HepG2 (cell line): ENCODE measurements at regions not wholly inside any gene's neighbourhood (a gene's known extent, or its start where the extent isn't known, plus 50 kb on each side); places are given as distances from the start of the nearest gene placed in this dataset.
A peak's percentile ranks its signal among the peaks of the same experiment; 100 is the strongest.

ENCODE experiments used
- ATAC-seq: fragments of 200-7000 bp; cut with Tn5 transposase; 3 replicates; pipeline ENCODE4 v1.9.1; 2020; ENCODE audit warnings: mild to moderate bottlenecking, moderate library complexity
- BruUV-seq: library from RNA; stranded (reverse); fragments of 400-500 nt; replicated peaks from 2 replicates; lab custom pipeline; 2021; lab: Mats Ljungman, UMichigan
- CTCF ChIA-PET: fragments of 300-600 bp; formaldehyde crosslinking; extraction: SDS; loops from one replicate; lab custom pipeline; 2021; ENCODE audit warnings: low total read pairs, inconsistent platforms, low intra/inter-chr PET ratio; lab: Yijun Ruan, JAX
- POLR2A ChIA-PET: fragments of 350-600 bp; sonication (Branson Sonifier 250); formaldehyde crosslinking; loops from one replicate; lab custom pipeline; 2020; ENCODE audit warnings: antibody characterized with exemption, inconsistent platforms; lab: Yijun Ruan, JAX
- DNase-seq: peaks from one replicate; pipeline ENCODE4 v3.0.0-alpha.2; 2015; ENCODE audit warnings: low spot score
- FAIRE-seq: peaks from 3 replicates; lab custom pipeline; 2011; peaks lifted over from hg19 to GRCh38; lab: Jason Lieb, UNC
- H2AFZ ChIP-seq: one replicate; pipeline ENCODE4 v1.6.1; 2011; ENCODE audit warnings: low read length, inconsistent platforms
- H3K27ac ChIP-seq: fragments of 300-600 bp; 3 replicates; pipeline ENCODE4 v1.8.0; 2011; ENCODE audit warnings: mixed run types, mild to moderate bottlenecking, mixed read lengths, low read length, inconsistent platforms; ENCODE audit not compliant: insufficient read depth; ENCODE audit errors: extremely low read length
- H3K27me3 ChIP-seq, 2 experiments: fragments of 200-600 bp in 1 of 2; 2 replicates in 1 of 2; 3 replicates in 1 of 2; pipeline versions ENCODE4 v1.6.0 to v1.8.0; 2011; ENCODE audit warnings: low read length in 2 of 2, mild to moderate bottlenecking in 2 of 2, moderate library complexity in 2 of 2, inconsistent platforms in 1 of 2; ENCODE audit not compliant: insufficient read depth in 2 of 2, control insufficient read depth in 1 of 2
- H3K36me3 ChIP-seq, 2 experiments: fragments of 200-600 bp in 1 of 2; replicated peaks in 1 of 2; 2 replicates in 1 of 2; 3 replicates in 1 of 2; pipeline versions ENCODE4 v1.5.1 to v1.8.0; 2011; ENCODE audit warnings: low read length in 2 of 2, inconsistent platforms in 1 of 2; ENCODE audit not compliant: insufficient read depth in 2 of 2, control insufficient read depth in 1 of 2
- H3K4me1 ChIP-seq: 2 replicates; pipeline ENCODE4 v1.5.1; 2012; ENCODE audit warnings: low read length, inconsistent platforms; ENCODE audit not compliant: insufficient read depth
- H3K4me2 ChIP-seq: 2 replicates; pipeline ENCODE4 v1.6.0; 2011; ENCODE audit warnings: low read depth, low read length, inconsistent platforms
- H3K4me3 ChIP-seq, 3 experiments: fragments of 200-600 bp in 1 of 3; sonication (generic), shearing (Covaris generic) in 1 of 3; replicated peaks in 1 of 3; 2 replicates each; pipeline ENCODE4 v1.5.1; 2011 to 2016; ENCODE audit warnings: low read length in 3 of 3, inconsistent platforms in 2 of 3, low read depth in 2 of 3, mild to moderate bottlenecking in 2 of 3, control low read depth in 1 of 3, mixed read lengths in 1 of 3; ENCODE audit not compliant: insufficient read depth in 1 of 3
- H3K79me2 ChIP-seq: one replicate; pipeline ENCODE4 v1.6.1; 2011; ENCODE audit warnings: low read length, inconsistent platforms; ENCODE audit not compliant: insufficient read depth
- H3K9ac ChIP-seq: 2 replicates; pipeline ENCODE4 v1.6.0; 2011; ENCODE audit warnings: mild to moderate bottlenecking, low read depth, low read length, inconsistent platforms; ENCODE audit not compliant: insufficient read depth
- H3K9me3 ChIP-seq: 2 replicates; pipeline ENCODE4 v1.5.1; 2012; ENCODE audit warnings: mild to moderate bottlenecking, low read length
- H4K20me1 ChIP-seq: 2 replicates; pipeline ENCODE4 v1.6.0; 2011; ENCODE audit warnings: inconsistent platforms, mild to moderate bottlenecking, low read length, moderate library complexity; ENCODE audit not compliant: insufficient read depth
- HOXA7 ChIP-seq: sonication (generic); formaldehyde crosslinking; IDR thresholded peaks from 2 replicates; pipeline ENCODE4 v1.8.1; 2022; ENCODE audit warnings: mild to moderate bottlenecking, missing genetic modification reagents, moderate library complexity
- PITX1 ChIP-seq: sonication (generic); formaldehyde crosslinking; IDR thresholded peaks from 2 replicates; pipeline ENCODE4 v1.5.1; 2020; ENCODE audit warnings: mild to moderate bottlenecking, missing genetic modification reagents
- RAD21 ChIP-seq: fragments of 450-650 bp; formaldehyde crosslinking; IDR thresholded peaks from 2 replicates; pipeline ENCODE4 v1.5.0; 2020; ENCODE audit warnings: mild to moderate bottlenecking
- SOX5 ChIP-seq: IDR thresholded peaks from 2 replicates; pipeline ENCODE4 v1.6.1; 2016; ENCODE audit warnings: borderline replicate concordance
- SRSF4 ChIP-seq: fragments of 200-400 bp; formaldehyde crosslinking; IDR thresholded peaks from one replicate; pipeline ENCODE4 v1.6.1; 2018; ENCODE audit warnings: mild to moderate bottlenecking, low read depth, low read length, moderate library complexity; ENCODE audit not compliant: poor library complexity, severe bottlenecking
- ZNF552 ChIP-seq: sonication (generic); formaldehyde crosslinking; IDR thresholded peaks from 2 replicates; pipeline ENCODE4 v1.9.0; 2022; ENCODE audit warnings: missing genetic modification reagents, mild to moderate bottlenecking, borderline replicate concordance
- ZSCAN21 ChIP-seq: sonication (generic); formaldehyde crosslinking; IDR thresholded peaks from 2 replicates; pipeline ENCODE4 v1.8.0; 2022; ENCODE audit warnings: mild to moderate bottlenecking, missing genetic modification reagents, moderate library complexity, borderline replicate concordance
- WGBS: methylation state at CpG from one replicate; pipeline ENCODE4 v1.1.6; 2017; ENCODE audit warnings: low lambda C conversion rate; 5-methylcytosine and 5-hydroxymethylcytosine counted together
- in situ Hi-C: cut with HindIII; loops from 2 replicates; pipeline ENCODE4 v1.10.0; 2017; ENCODE audit warnings: low pct_unique_long_range_greater_than_20kb; ENCODE audit not compliant: extremely low pct_ligation_motif_present
- intact Hi-C: fragments of 100-400 bp; cut with micrococcal nuclease; formaldehyde crosslinking; loops from one replicate; pipeline ENCODE4 v1.10.0; 2022; ENCODE audit not compliant: unreplicated experiment
- TF ChIP-seq, protein P1 (sequence below): sonication (generic); formaldehyde crosslinking; IDR thresholded peaks from 2 replicates; pipeline ENCODE4 v1.5.0; 2020; ENCODE audit warnings: missing genetic modification reagents, mild to moderate bottlenecking, borderline replicate concordance
- TF ChIP-seq, protein P2 (sequence below): sonication (generic); formaldehyde crosslinking; IDR thresholded peaks from 2 replicates; pipeline ENCODE4 v1.4.0; 2020; ENCODE audit warnings: missing genetic modification reagents, mild to moderate bottlenecking, borderline replicate concordance

DNA sequence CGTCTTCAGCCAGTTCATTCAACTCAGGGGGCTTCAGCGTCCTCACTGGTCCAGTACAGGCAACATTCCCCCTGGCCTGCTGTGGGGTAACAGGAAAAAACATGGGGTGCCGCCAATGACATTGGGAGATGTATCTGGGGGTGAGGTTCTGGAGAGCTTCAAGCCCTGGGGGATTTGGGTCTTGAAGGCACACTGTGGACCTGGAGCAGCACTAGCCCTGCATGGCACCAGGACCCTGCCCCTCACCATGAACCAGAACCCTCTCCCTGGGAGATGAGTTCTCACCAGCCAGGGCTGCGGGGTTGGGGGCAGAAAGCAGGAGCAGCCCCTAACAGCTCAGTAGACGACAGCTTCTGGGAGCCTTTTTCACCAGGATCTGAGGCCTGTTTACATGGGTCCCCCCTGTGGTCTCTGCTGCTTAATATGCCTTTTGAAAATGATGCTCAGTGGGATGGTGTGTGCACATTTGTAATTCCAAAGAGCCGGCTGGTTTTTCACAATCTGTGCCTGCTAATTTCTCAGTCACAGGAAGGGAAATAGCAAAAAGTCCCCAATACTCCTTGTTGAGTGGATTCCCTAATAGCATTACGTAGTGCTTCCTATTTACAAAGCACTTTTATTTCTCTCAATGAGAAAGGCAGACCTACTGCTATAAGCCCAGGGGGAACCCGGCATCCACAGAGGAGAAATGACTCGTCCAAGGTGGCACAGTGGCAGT lies 509.5 kb downstream of the RPS24 start:
- no peak for DNase-seq
- H3K27ac ChIP-seq = peak overlapping the region; percentile 58
- H3K79me2 ChIP-seq = no peaks in the 10 kb centered on the region
- intact Hi-C loops = loop anchor here (5.0 kb wide), 1 partner anchor 114 kb away; no protein-coding TSS in a partner anchor
- POLR2A ChIA-PET = interaction anchor here (0.8 to 1.2 kb wide), 4 partner anchors 9 to 105 kb away, joined by 3 to 5 read pairs (median 4); no protein-coding TSS in a partner anchor
- WGBS = 59% methylated on average over 7 of the region's 9 CpGs
- H2AFZ ChIP-seq = no peak overlapping the region
- peaks cover 86% of the 10 kb centered on the region for H3K4me1 ChIP-seq
- H3K4me3 ChIP-seq = 0 out of 6 replicates have a peak overlapping the region, but pooled peaks of 1 of the 3 experiments have one; percentile 11
- no peaks in the 10 kb centered on the region for H3K36me3 ChIP-seq
- CTCF ChIA-PET = interaction anchor here (0.6 kb wide), 1 partner anchor 114 kb away, joined by 3 read pairs; no protein-coding TSS in a partner anchor
- in situ Hi-C loops = no loop called here
- peak overlapping the region; percentile 20; the same call in 1 of the 2 replicates for H3K9ac ChIP-seq
- TF ChIP-seq SRSF4 (no peak), HOXA7 (no peak), ZSCAN21 (CRISPR knock-in tag) (no peak), ZNF552 (no peak), SOX5 (no peak), PITX1 (no peak), RAD21 (no peak)
- TF ChIP-seq, protein P1, sequence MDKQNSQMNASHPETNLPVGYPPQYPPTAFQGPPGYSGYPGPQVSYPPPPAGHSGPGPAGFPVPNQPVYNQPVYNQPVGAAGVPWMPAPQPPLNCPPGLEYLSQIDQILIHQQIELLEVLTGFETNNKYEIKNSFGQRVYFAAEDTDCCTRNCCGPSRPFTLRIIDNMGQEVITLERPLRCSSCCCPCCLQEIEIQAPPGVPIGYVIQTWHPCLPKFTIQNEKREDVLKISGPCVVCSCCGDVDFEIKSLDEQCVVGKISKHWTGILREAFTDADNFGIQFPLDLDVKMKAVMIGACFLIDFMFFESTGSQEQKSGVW = no peak
- TF ChIP-seq, protein P2, sequence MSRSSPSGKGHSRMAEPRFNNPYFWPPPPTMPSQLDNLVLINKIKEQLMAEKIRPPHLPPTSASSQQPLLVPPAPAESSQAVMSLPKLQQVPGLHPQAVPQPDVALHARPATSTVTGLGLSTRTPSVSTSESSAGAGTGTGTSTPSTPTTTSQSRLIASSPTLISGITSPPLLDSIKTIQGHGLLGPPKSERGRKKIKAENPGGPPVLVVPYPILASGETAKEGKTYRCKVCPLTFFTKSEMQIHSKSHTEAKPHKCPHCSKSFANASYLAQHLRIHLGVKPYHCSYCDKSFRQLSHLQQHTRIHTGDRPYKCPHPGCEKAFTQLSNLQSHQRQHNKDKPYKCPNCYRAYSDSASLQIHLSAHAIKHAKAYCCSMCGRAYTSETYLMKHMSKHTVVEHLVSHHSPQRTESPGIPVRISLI (CRISPR knock-in tag) = no peak
- no TSS peak for BruUV-seq
- no peaks in the 10 kb centered on the region for H3K27me3 ChIP-seq
- no peak for FAIRE-seq
- ATAC-seq = no peak
- peak overlapping the region; percentile 56 for H3K4me2 ChIP-seq
- H4K20me1 ChIP-seq = no peaks in the 10 kb centered on the region
- no peaks in the 10 kb centered on the region for H3K9me3 ChIP-seq
